Coronary artery (tissue), 2 donors: ENCODE measurements at regions not wholly inside any gene's neighbourhood (a gene's known extent, or its start where the extent isn't known, plus 50 kb on each side); places are given as distances from the start of the nearest gene placed in this dataset.

Source experiments
- DNase-seq: peaks from one replicate; pipeline ENCODE4 v3.0.0-alpha.2; 2017; ENCODE audit warnings: low spot score
- H3K27ac ChIP-seq, 2 donors: fragments of 200-600 bp; sonication (generic); one replicate each; pipeline ENCODE4 v1.5.1; 2016 to 2019
- H3K4me3 ChIP-seq: fragments of 200-600 bp; sonication (generic); 2 replicates; pipeline ENCODE4 v1.5.1; 2016; ENCODE audit warnings: mild to moderate bottlenecking, moderate library complexity
- CTCF ChIP-seq: fragments of 200-600 bp; sonication (generic); IDR thresholded peaks from one replicate; pipeline ENCODE4 v1.5.1; 2019; ENCODE audit warnings: antibody characterized with exemption

- TF ChIP-seq CTCF = no peak
- no peak for DNase-seq
- Histone ChIP-seq H3K27ac (no peak overlapping the region), H3K4me3 (no peak overlapping the region)
Measured at GRCh38 chr1:88300752-88301263, 383.3 kb upstream of the PKN2 start.

GRCh38 chr1:88302843-88303486, 381.1 kb upstream of the PKN2 start:
- no peak for DNase-seq
- TF ChIP-seq CTCF = no peak
- H3K27ac ChIP-seq = no peak overlapping the region
- H3K4me3 ChIP-seq = no peak overlapping the region

GRCh38 chr1:88311265-88311664, 372.8 kb upstream of the PKN2 start:
- no peak overlapping the region for H3K4me3 ChIP-seq
- no peak for TF ChIP-seq CTCF
- no peak for DNase-seq
- H3K27ac ChIP-seq = no peak overlapping the region

- no peak for DNase-seq
- no peak for TF ChIP-seq CTCF
- Histone ChIP-seq H3K4me3 (no peak overlapping the region), H3K27ac (no peak overlapping the region)
Measured at GRCh38 chr1:88311907-88312306, 372.2 kb upstream of the PKN2 start.

GRCh38 chr1:88317396-88317795, 366.7 kb upstream of the PKN2 start:
- Histone ChIP-seq H3K4me3 (no peak overlapping the region), H3K27ac (no peak overlapping the region)
- TF ChIP-seq CTCF = no peak
- DNase-seq = no peak

- no peak overlapping the region for H3K4me3 ChIP-seq
- DNase-seq = no peak
- no peak overlapping the region for H3K27ac ChIP-seq
- no peak for TF ChIP-seq CTCF
Measured at GRCh38 chr1:88318740-88319139, 365.3 kb upstream of the PKN2 start.

GRCh38 chr1:88320291-88320690, 363.8 kb upstream of the PKN2 start:
- no peak overlapping the region for H3K4me3 ChIP-seq
- no peak for DNase-seq
- H3K27ac ChIP-seq = no peak overlapping the region
- TF ChIP-seq CTCF = no peak
